Neural cell (in vitro differentiated cells): ENCODE measurements at regions not wholly inside any gene's neighbourhood (a gene's known extent, or its start where the extent isn't known, plus 50 kb on each side); places are given as distances from the start of the nearest gene placed in this dataset.

Experiments used
- H2AFZ ChIP-seq: fragments of 200-600, 300-800 bp; sonication (generic), shearing (Covaris generic); 2 replicates; pipeline ENCODE4 v1.6.0; 2014; ENCODE audit warnings: low read depth, mild to moderate bottlenecking, antibody characterized with exemption, low read length, moderate library complexity
- H3F3A ChIP-seq: fragments of 200-600 bp; shearing (Covaris generic); 2 replicates; pipeline ENCODE4 v1.6.1; 2016; ENCODE audit warnings: mild to moderate bottlenecking, moderate library complexity, mixed read lengths, antibody characterized with exemption, low read length; ENCODE audit not compliant: insufficient read depth, poor library complexity, severe bottlenecking
- H3K27ac ChIP-seq: fragments of 200-600, 300-800 bp; sonication (generic), shearing (Covaris generic); 2 replicates; pipeline ENCODE4 v1.5.1; 2014; ENCODE audit warnings: mild to moderate bottlenecking, low read length, moderate library complexity
- H3K27me3 ChIP-seq: fragments of 300-800, 200-600 bp; sonication (generic), shearing (Covaris generic); 2 replicates; pipeline ENCODE4 v1.6.0; 2014; ENCODE audit warnings: mild to moderate bottlenecking, low read depth, low read length, moderate library complexity; ENCODE audit not compliant: insufficient read depth
- H3K36me3 ChIP-seq: fragments of 300-800, 200-600 bp; sonication (generic), shearing (Covaris generic); 2 replicates; pipeline ENCODE4 v1.5.1; 2014; ENCODE audit warnings: mild to moderate bottlenecking, antibody characterized with exemption, low read length, moderate library complexity; ENCODE audit not compliant: insufficient read depth
- H3K4me2 ChIP-seq: fragments of 300-800, 200-600 bp; sonication (generic), shearing (Covaris generic); 2 replicates; pipeline ENCODE4 v1.6.0; 2014; ENCODE audit warnings: mild to moderate bottlenecking, low read length
- H3K4me3 ChIP-seq: fragments of 300-800, 200-600 bp; sonication (generic), shearing (Covaris generic); 2 replicates; pipeline ENCODE4 v1.5.1; 2014; ENCODE audit warnings: mild to moderate bottlenecking, low read length, moderate library complexity
- H3K79me2 ChIP-seq: fragments of 200-600 bp; shearing (Covaris generic); replicated peaks from 2 replicates; pipeline ENCODE4 v1.6.0; 2014; ENCODE audit warnings: mild to moderate bottlenecking, low read length, moderate library complexity; ENCODE audit not compliant: insufficient read depth
- H3K9ac ChIP-seq: fragments of 300-800, 200-600 bp; sonication (generic), shearing (Covaris generic); 2 replicates; pipeline ENCODE4 v1.6.1; 2016; ENCODE audit warnings: mild to moderate bottlenecking, low read length, mixed read lengths
- H3K9me2 ChIP-seq: fragments of 200-600 bp; shearing (Covaris generic); 2 replicates; pipeline ENCODE4 v1.6.1; 2016; ENCODE audit warnings: mild to moderate bottlenecking, low read length, mixed read lengths; ENCODE audit not compliant: insufficient read depth
- H3K9me3 ChIP-seq: fragments of 200-600, 300-800 bp; sonication (generic), shearing (Covaris generic); 2 replicates; pipeline ENCODE4 v1.6.1; 2016; ENCODE audit warnings: mild to moderate bottlenecking, mixed run types, low read length, moderate library complexity, mixed read lengths
- H4K20me1 ChIP-seq: fragments of 200-600 bp; shearing (Covaris generic); 2 replicates; pipeline ENCODE4 v1.6.1; 2016; ENCODE audit warnings: mild to moderate bottlenecking, mixed run types; ENCODE audit not compliant: insufficient read depth
- CTCF ChIP-seq: fragments of 450-650 bp; IDR thresholded peaks from 2 replicates; pipeline ENCODE4 v1.5.1; 2014; ENCODE audit warnings: antibody characterized with exemption, mild to moderate bottlenecking, moderate library complexity; ENCODE audit not compliant: poor library complexity, severe bottlenecking
- EP300 ChIP-seq: fragments of 450-650 bp; conservative IDR thresholded peaks from 2 replicates; pipeline ENCODE4 v1.6.1; 2014; ENCODE audit warnings: antibody characterized with exemption, mild to moderate bottlenecking, moderate library complexity; ENCODE audit not compliant: poor library complexity, severe bottlenecking
- EZH2 ChIP-seq: fragments of 200-600, 300-800 bp; shearing (Covaris generic), sonication (generic); IDR thresholded peaks from 2 replicates; pipeline ENCODE4 v1.6.1; 2014; ENCODE audit warnings: antibody characterized with exemption, low read length, borderline replicate concordance, mild to moderate bottlenecking; ENCODE audit not compliant: insufficient read depth, poor library complexity, severe bottlenecking
- MXI1 ChIP-seq: fragments of 450-650 bp; conservative IDR thresholded peaks from 2 replicates; pipeline ENCODE4 v1.6.1; 2014; ENCODE audit warnings: antibody characterized with exemption, mild to moderate bottlenecking; ENCODE audit not compliant: poor library complexity, severe bottlenecking
- POLR2AphosphoS5 ChIP-seq: IDR thresholded peaks from 2 replicates; pipeline ENCODE4 v1.6.1; 2012
- RAD21 ChIP-seq: fragments of 450-650 bp; conservative IDR thresholded peaks from 2 replicates; pipeline ENCODE4 v1.6.1; 2014; ENCODE audit warnings: antibody characterized with exemption, mild to moderate bottlenecking, moderate library complexity
- SMC3 ChIP-seq: fragments of 450-650 bp; conservative IDR thresholded peaks from 2 replicates; pipeline ENCODE4 v1.6.1; 2014; ENCODE audit warnings: antibody characterized with exemption, mild to moderate bottlenecking, moderate library complexity; ENCODE audit not compliant: poor library complexity
- TAF1 ChIP-seq: IDR thresholded peaks from 2 replicates; pipeline ENCODE4 v1.6.1; 2012; ENCODE audit warnings: low read depth
- TF ChIP-seq, protein P1 (sequence below): IDR thresholded peaks from 2 replicates; pipeline ENCODE4 v1.6.1; 2012; ENCODE audit warnings: borderline replicate concordance

GRCh38 chr3:3405131-3405530 lies 225.6 kb upstream of the CRBN start:
- Histone ChIP-seq H3K4me3 (no peak overlapping the region), H3K27ac (no peak overlapping the region), H3F3A (no peaks in the 10 kb centered on the region), H3K9me2 (no peaks in the 10 kb centered on the region), H3K9me3 (no peaks in the 10 kb centered on the region), H2AFZ (no peak overlapping the region), H3K79me2 (no peaks in the 10 kb centered on the region), H3K36me3 (no peaks in the 10 kb centered on the region), H3K9ac (no peak overlapping the region), H3K4me2 (no peak overlapping the region), H3K27me3 (no peaks in the 10 kb centered on the region), H4K20me1 (no peaks in the 10 kb centered on the region)
- TF ChIP-seq RAD21 (no peak), EP300 (no peak), MXI1 (no peak), TAF1 (no peak), EZH2 (no peak)
- TF ChIP-seq, protein P1, sequence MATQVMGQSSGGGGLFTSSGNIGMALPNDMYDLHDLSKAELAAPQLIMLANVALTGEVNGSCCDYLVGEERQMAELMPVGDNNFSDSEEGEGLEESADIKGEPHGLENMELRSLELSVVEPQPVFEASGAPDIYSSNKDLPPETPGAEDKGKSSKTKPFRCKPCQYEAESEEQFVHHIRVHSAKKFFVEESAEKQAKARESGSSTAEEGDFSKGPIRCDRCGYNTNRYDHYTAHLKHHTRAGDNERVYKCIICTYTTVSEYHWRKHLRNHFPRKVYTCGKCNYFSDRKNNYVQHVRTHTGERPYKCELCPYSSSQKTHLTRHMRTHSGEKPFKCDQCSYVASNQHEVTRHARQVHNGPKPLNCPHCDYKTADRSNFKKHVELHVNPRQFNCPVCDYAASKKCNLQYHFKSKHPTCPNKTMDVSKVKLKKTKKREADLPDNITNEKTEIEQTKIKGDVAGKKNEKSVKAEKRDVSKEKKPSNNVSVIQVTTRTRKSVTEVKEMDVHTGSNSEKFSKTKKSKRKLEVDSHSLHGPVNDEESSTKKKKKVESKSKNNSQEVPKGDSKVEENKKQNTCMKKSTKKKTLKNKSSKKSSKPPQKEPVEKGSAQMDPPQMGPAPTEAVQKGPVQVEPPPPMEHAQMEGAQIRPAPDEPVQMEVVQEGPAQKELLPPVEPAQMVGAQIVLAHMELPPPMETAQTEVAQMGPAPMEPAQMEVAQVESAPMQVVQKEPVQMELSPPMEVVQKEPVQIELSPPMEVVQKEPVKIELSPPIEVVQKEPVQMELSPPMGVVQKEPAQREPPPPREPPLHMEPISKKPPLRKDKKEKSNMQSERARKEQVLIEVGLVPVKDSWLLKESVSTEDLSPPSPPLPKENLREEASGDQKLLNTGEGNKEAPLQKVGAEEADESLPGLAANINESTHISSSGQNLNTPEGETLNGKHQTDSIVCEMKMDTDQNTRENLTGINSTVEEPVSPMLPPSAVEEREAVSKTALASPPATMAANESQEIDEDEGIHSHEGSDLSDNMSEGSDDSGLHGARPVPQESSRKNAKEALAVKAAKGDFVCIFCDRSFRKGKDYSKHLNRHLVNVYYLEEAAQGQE = no peak

GRCh38 chr3:3403700-3404099 lies 224.2 kb upstream of the CRBN start:
- H3K27me3 ChIP-seq = no peaks in the 10 kb centered on the region
- H3K9me3 ChIP-seq = no peaks in the 10 kb centered on the region
- no peak overlapping the region for H3K4me2 ChIP-seq
- H3F3A ChIP-seq = no peaks in the 10 kb centered on the region
- H3K9ac ChIP-seq = no peak overlapping the region
- H3K9me2 ChIP-seq = no peaks in the 10 kb centered on the region
- no peak for TF ChIP-seq TAF1
- no peak for TF ChIP-seq MXI1
- TF ChIP-seq RAD21 = peak; percentile 35
- peak; percentile 26 for TF ChIP-seq SMC3
- peak; percentile 69 for TF ChIP-seq EP300
- TF ChIP-seq CTCF = peak; percentile 31
- peak; percentile 67 for TF ChIP-seq POLR2AphosphoS5
- no peaks in the 10 kb centered on the region for H3K36me3 ChIP-seq
- no peak overlapping the region for H3K4me3 ChIP-seq
- no peaks in the 10 kb centered on the region for H3K79me2 ChIP-seq
- no peaks in the 10 kb centered on the region for H4K20me1 ChIP-seq
- no peak overlapping the region for H3K27ac ChIP-seq
- H2AFZ ChIP-seq = no peak overlapping the region

- H3K9me2 ChIP-seq = no peaks in the 10 kb centered on the region
- H3K79me2 ChIP-seq = no peaks in the 10 kb centered on the region
- H3K9ac ChIP-seq = no peak overlapping the region
- TF ChIP-seq RAD21 (no peak), CTCF (no peak), MXI1 (no peak), TAF1 (no peak)
- H3K36me3 ChIP-seq = no peaks in the 10 kb centered on the region
- no peaks in the 10 kb centered on the region for H3K9me3 ChIP-seq
- H3K27me3 ChIP-seq = no peaks in the 10 kb centered on the region
- no peak overlapping the region for H3K4me3 ChIP-seq
- H3K27ac ChIP-seq = no peak overlapping the region
- no peaks in the 10 kb centered on the region for H3F3A ChIP-seq
- no peak overlapping the region for H2AFZ ChIP-seq
- no peak overlapping the region for H3K4me2 ChIP-seq
- no peaks in the 10 kb centered on the region for H4K20me1 ChIP-seq
These were observed 213.5 kb upstream of the CRBN start for GRCh38 chr3:3392946-3393345.
